ENCODE measurements at regions not wholly inside any gene's neighbourhood (a gene's known extent, or its start where the extent isn't known, plus 50 kb on each side); places are given as distances from the start of the nearest gene placed in this dataset.
A peak's percentile ranks its signal among the peaks of the same experiment; 100 is the strongest.

DNA sequence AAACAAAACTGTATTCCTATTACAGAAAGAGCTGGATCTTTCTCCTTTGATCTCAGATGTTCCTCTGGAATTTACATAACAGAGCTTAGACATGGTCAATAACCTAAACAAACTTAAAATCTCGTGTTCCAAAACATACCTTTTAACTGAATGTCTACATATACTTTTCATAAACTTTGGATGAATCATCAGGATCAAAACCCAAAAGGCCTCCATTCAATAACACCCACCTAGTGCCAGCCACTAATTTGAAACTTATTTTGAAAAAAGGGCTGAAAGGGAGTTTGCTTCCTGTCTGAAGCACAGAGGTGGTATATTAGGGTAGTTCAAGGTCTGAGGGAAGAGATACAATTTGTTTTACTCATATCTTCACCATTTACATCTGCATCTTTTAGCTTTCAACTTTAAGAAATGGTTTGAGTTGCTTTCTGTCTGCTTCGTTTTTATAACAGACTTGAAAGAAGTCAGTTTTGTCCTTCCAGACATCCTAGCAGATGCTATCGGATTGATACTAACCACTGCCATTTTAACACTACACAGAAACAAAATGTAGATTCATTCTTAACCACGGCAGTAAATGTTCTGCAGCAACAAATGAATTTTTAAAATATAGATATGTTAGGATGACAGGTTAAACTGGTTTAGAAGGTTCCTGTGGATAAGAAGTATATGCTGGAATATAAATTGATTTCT lies 242.8 kb upstream of the DKK2 start:
- peak overlapping the region; percentile 16; the same call in 1 of the 2 replicates for H4K91ac ChIP-seq (ENCODE audit: insufficient read depth, low read depth, low read length)
- peak overlapping the region; percentile 73 for H2BK120ac ChIP-seq (ENCODE audit: low read depth, low read length)
- H2BK20ac ChIP-seq (ENCODE audit: low read depth, low read length): peak overlapping the region; percentile 85
- H3K14ac ChIP-seq (replicated peaks; ENCODE audit: low read depth, low read length): no peak overlapping the region
- DNase-seq: peak; percentile 58
- peak overlapping the region; percentile 34; the same call in 1 of the 2 replicates for H3K4me2 ChIP-seq (ENCODE audit: low read depth, low read length)
- 0 out of 2 replicates have a peak overlapping the region, but pooled peaks have one; percentile 21 for H3K56ac ChIP-seq (ENCODE audit: extremely low read depth, insufficient read depth, low read length)
- no CpG with 5 or more reads among the region's 4 CpGs for WGBS, 2 experiments (ENCODE audit: extremely low coverage in 2 of 2, insufficient read length in 1 of 2)
- H3K27me3 ChIP-seq (ENCODE audit: control insufficient read depth, insufficient read depth, low read length): no peaks in the 10 kb centered on the region
- H3K9me3 ChIP-seq (ENCODE audit: control insufficient read depth, insufficient read depth, low read length): no peaks in the 10 kb centered on the region
- in situ Hi-C loops (cut with MboI; ENCODE audit: low sequenced_read_pairs) (no loop called here), dilution Hi-C loops (cut with HindIII; ENCODE audit: low sequenced_read_pairs, unreplicated experiment) (no loop called here), intact Hi-C loops (cut with micrococcal nuclease) (loop anchor here (10.0 kb wide), 1 partner anchor 636 kb away; no protein-coding TSS in a partner anchor)
- POLR2A ChIA-PET (ENCODE audit: unreplicated experiment): no interaction called here
- H4K8ac ChIP-seq (ENCODE audit: low read depth in 2 of 2, low read length in 2 of 2): peak overlapping the region; percentile 29 to 49; a peak in 2 of 4 replicates
- H3K23ac ChIP-seq (ENCODE audit: low read depth, low read length): no peak overlapping the region
- no peak overlapping the region; the same call in 1 of the 2 replicates for H2AK5ac ChIP-seq (ENCODE audit: low read depth, low read length)
- peaks cover 3% of the 10 kb centered on the region; the same call in 1 of the 2 replicates for H3K4me1 ChIP-seq (ENCODE audit: control insufficient read depth, insufficient read depth, low read length)
- no peaks in the 10 kb centered on the region for H3K9me1 ChIP-seq (ENCODE audit: insufficient read depth, low read length)
- H2BK5ac ChIP-seq (ENCODE audit: low read depth, low read length, poor library complexity, severe bottlenecking): peak overlapping the region; percentile 64
- no peaks in the 10 kb centered on the region for H4K20me1 ChIP-seq (ENCODE audit: insufficient read depth, low read length)
- BruUV-seq (replicated peaks): no TSS peak
- no peak overlapping the region for H2AFZ ChIP-seq (replicated peaks; ENCODE audit: low read length, poor library complexity)
- ATAC-seq (ENCODE audit: low read depth): peak; percentile 50
- no peaks in the 10 kb centered on the region for H3K79me1 ChIP-seq (ENCODE audit: low read depth in 1 of 2, low read length in 2 of 2)
- no peak overlapping the region for H4K5ac ChIP-seq (ENCODE audit: low read depth, low read length)
- H3K18ac ChIP-seq (ENCODE audit: low read depth, low read length): peak overlapping the region; percentile 42; the same call in 1 of the 2 replicates
- H3K36me3 ChIP-seq (ENCODE audit: control insufficient read depth, insufficient read depth, low read length): no peaks in the 10 kb centered on the region
- no peak overlapping the region for H3K4me3 ChIP-seq (ENCODE audit: insufficient read depth, low read depth, low read length)
- no peak overlapping the region; the same call in 1 of the 2 replicates for H3K4ac ChIP-seq (ENCODE audit: low read depth, low read length)
- CTCF ChIA-PET: no interaction called here
- no peak overlapping the region for H3K27ac ChIP-seq (ENCODE audit: insufficient read depth, low read length)
- H3K9ac ChIP-seq (ENCODE audit: low read depth, low read length): no peak overlapping the region
- H2AK9ac ChIP-seq (replicated peaks; ENCODE audit: low read depth, low read length, poor library complexity): no peak overlapping the region
- no peak for TF ChIP-seq POLR2A (IDR thresholded peaks at IDR 0.05; ENCODE audit: low read depth, low read length)
- no peak for TF ChIP-seq RCOR1 (IDR thresholded peaks at IDR 0.05; ENCODE audit: insufficient replicate concordance, low read length)
- TF ChIP-seq, protein P1, sequence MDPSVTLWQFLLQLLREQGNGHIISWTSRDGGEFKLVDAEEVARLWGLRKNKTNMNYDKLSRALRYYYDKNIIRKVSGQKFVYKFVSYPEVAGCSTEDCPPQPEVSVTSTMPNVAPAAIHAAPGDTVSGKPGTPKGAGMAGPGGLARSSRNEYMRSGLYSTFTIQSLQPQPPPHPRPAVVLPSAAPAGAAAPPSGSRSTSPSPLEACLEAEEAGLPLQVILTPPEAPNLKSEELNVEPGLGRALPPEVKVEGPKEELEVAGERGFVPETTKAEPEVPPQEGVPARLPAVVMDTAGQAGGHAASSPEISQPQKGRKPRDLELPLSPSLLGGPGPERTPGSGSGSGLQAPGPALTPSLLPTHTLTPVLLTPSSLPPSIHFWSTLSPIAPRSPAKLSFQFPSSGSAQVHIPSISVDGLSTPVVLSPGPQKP (IDR thresholded peaks at IDR 0.05; ENCODE audit: borderline replicate concordance, low read depth, low read length): no peak
- no peak for TF ChIP-seq RFX5 (IDR thresholded peaks at IDR 0.05; ENCODE audit: low read depth, low read length)
- TF ChIP-seq NFE2L2 (IDR thresholded peaks at IDR 0.05; ENCODE audit: low read depth, low read length): no peak
- no peak for TF ChIP-seq CHD1 (IDR thresholded peaks at IDR 0.05; ENCODE audit: low read depth, low read length)
- TF ChIP-seq MAFK (IDR thresholded peaks at IDR 0.05; ENCODE audit: low read depth, low read length): no peak
- TF ChIP-seq MXI1 (IDR thresholded peaks at IDR 0.05; ENCODE audit: borderline replicate concordance, low read depth, low read length): no peak
- TF ChIP-seq, protein P2, sequence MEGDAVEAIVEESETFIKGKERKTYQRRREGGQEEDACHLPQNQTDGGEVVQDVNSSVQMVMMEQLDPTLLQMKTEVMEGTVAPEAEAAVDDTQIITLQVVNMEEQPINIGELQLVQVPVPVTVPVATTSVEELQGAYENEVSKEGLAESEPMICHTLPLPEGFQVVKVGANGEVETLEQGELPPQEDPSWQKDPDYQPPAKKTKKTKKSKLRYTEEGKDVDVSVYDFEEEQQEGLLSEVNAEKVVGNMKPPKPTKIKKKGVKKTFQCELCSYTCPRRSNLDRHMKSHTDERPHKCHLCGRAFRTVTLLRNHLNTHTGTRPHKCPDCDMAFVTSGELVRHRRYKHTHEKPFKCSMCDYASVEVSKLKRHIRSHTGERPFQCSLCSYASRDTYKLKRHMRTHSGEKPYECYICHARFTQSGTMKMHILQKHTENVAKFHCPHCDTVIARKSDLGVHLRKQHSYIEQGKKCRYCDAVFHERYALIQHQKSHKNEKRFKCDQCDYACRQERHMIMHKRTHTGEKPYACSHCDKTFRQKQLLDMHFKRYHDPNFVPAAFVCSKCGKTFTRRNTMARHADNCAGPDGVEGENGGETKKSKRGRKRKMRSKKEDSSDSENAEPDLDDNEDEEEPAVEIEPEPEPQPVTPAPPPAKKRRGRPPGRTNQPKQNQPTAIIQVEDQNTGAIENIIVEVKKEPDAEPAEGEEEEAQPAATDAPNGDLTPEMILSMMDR (conservative IDR thresholded peaks at IDR 0.05; ENCODE audit: low read depth, low read length): no peak
- TF ChIP-seq, protein P3, sequence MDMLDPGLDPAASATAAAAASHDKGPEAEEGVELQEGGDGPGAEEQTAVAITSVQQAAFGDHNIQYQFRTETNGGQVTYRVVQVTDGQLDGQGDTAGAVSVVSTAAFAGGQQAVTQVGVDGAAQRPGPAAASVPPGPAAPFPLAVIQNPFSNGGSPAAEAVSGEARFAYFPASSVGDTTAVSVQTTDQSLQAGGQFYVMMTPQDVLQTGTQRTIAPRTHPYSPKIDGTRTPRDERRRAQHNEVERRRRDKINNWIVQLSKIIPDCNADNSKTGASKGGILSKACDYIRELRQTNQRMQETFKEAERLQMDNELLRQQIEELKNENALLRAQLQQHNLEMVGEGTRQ (IDR thresholded peaks at IDR 0.05; ENCODE audit: low read depth, low read length): no peak
- no peak for TF ChIP-seq MAZ (IDR thresholded peaks at IDR 0.05; ENCODE audit: borderline replicate concordance, low read depth, low read length)
- TF ChIP-seq CEBPB (IDR thresholded peaks at IDR 0.05; ENCODE audit: low read depth, low read length): no peak
- no peak for TF ChIP-seq FOS (IDR thresholded peaks at IDR 0.05; ENCODE audit: low read depth, low read length)
- H2BK15ac ChIP-seq (ENCODE audit: low read depth, low read length): 0 out of 3 replicates have a peak overlapping the region, but pooled peaks have one; percentile 13
